H9 (cell line): ENCODE measurements at regions not wholly inside any gene's neighbourhood (a gene's known extent, or its start where the extent isn't known, plus 50 kb on each side); places are given as distances from the start of the nearest gene placed in this dataset.
"Not testable (repeated sequence)": the region's sequence is repeated elsewhere in the genome, so short reads cannot be mapped to it uniquely, and the experiment has no call there.

ENCODE experiments used
- DNase-seq: peaks from one replicate; pipeline ENCODE4 v3.0.0-alpha.2; 2017
- H2AFZ ChIP-seq: one replicate; pipeline ENCODE4 v1.6.1; 2013; ENCODE audit warnings: mild to moderate bottlenecking, low read length, control low read depth, moderate library complexity
- H2AK5ac ChIP-seq: 2 replicates; pipeline ENCODE4 v1.6.1; 2013; ENCODE audit warnings: low read length, control low read depth, mixed read lengths; ENCODE audit not compliant: insufficient read length
- H2BK120ac ChIP-seq: one replicate; pipeline ENCODE4 v1.6.1; 2013; ENCODE audit warnings: low read depth, mild to moderate bottlenecking, low read length, control low read depth, inconsistent platforms; ENCODE audit not compliant: poor library complexity, severe bottlenecking
- H2BK12ac ChIP-seq: 2 replicates; pipeline ENCODE4 v1.6.1; 2013; ENCODE audit warnings: low read length, control low read depth, mixed read lengths, low read depth; ENCODE audit not compliant: insufficient read length
- H2BK15ac ChIP-seq: 2 replicates; pipeline ENCODE4 v1.6.1; 2013; ENCODE audit warnings: low read depth, low read length, control low read depth
- H2BK20ac ChIP-seq: one replicate; pipeline ENCODE4 v1.6.1; 2013; ENCODE audit warnings: low read depth, mild to moderate bottlenecking, low read length, control low read depth, inconsistent platforms; ENCODE audit not compliant: poor library complexity, severe bottlenecking
- H2BK5ac ChIP-seq: 2 replicates; pipeline ENCODE4 v1.6.1; 2013; ENCODE audit warnings: low read length, control low read depth, mixed read lengths; ENCODE audit not compliant: insufficient read length
- H3K14ac ChIP-seq: 2 replicates; pipeline ENCODE4 v1.6.1; 2013; ENCODE audit warnings: low read length, control low read depth; ENCODE audit not compliant: insufficient read depth
- H3K18ac ChIP-seq: 2 replicates; pipeline ENCODE4 v1.6.1; 2013; ENCODE audit warnings: low read depth, mild to moderate bottlenecking, mixed read lengths, low read length, control low read depth; ENCODE audit not compliant: insufficient read length
- H3K23ac ChIP-seq: 2 replicates; pipeline ENCODE4 v1.6.1; 2013; ENCODE audit warnings: low read length, control low read depth, mixed read lengths, low read depth; ENCODE audit not compliant: insufficient read length
- H3K23me2 ChIP-seq: 2 replicates; pipeline ENCODE4 v1.6.1; 2013; ENCODE audit warnings: low read depth, mild to moderate bottlenecking, mixed read lengths, low read length, control low read depth; ENCODE audit not compliant: insufficient read length, poor library complexity, severe bottlenecking
- H3K27ac ChIP-seq: 2 replicates; pipeline ENCODE4 v1.5.1; 2013; ENCODE audit warnings: low read length, control low read depth, mixed read lengths, low read depth; ENCODE audit not compliant: insufficient read length
- H3K27me3 ChIP-seq: 2 replicates; pipeline ENCODE4 v1.6.1; 2013; ENCODE audit warnings: low read length, control low read depth, inconsistent platforms; ENCODE audit not compliant: insufficient read depth
- H3K4ac ChIP-seq: 2 replicates; pipeline ENCODE4 v1.6.1; 2013; ENCODE audit warnings: low read depth, mild to moderate bottlenecking, control low read depth, inconsistent platforms, low read length, moderate library complexity
- H3K4me1 ChIP-seq: 2 replicates; pipeline ENCODE4 v1.6.1; 2013; ENCODE audit warnings: low read length, control low read depth, inconsistent platforms; ENCODE audit not compliant: insufficient read depth
- H3K4me2 ChIP-seq: 2 replicates; pipeline ENCODE4 v1.6.1; 2013; ENCODE audit warnings: low read length, control low read depth, mixed read lengths; ENCODE audit not compliant: insufficient read length, insufficient read depth
- H3K56ac ChIP-seq: 2 replicates; pipeline ENCODE4 v1.6.1; 2013; ENCODE audit warnings: low read depth, mild to moderate bottlenecking, mixed read lengths, low read length, control low read depth; ENCODE audit not compliant: insufficient read length
- H3K79me1 ChIP-seq: 2 replicates; pipeline ENCODE4 v1.6.1; 2013; ENCODE audit warnings: low read depth, mild to moderate bottlenecking, moderate library complexity, low read length, control low read depth, inconsistent platforms; ENCODE audit not compliant: insufficient read depth, poor library complexity, severe bottlenecking
- H3K79me2 ChIP-seq: 2 replicates; pipeline ENCODE4 v1.6.1; 2013; ENCODE audit warnings: low read length, control low read depth, inconsistent platforms; ENCODE audit not compliant: insufficient read depth
- H3K9ac ChIP-seq: 2 replicates; pipeline ENCODE4 v1.6.1; 2013; ENCODE audit warnings: low read length, control low read depth, mixed read lengths; ENCODE audit not compliant: insufficient read length; ENCODE audit errors: extremely low read depth
- H3K9me3 ChIP-seq: one replicate; pipeline ENCODE4 v1.6.1; 2013; ENCODE audit warnings: low read depth, low read length, inconsistent platforms; ENCODE audit not compliant: control insufficient read depth
- H3T11ph ChIP-seq: one replicate; pipeline ENCODE4 v1.6.1; 2013; ENCODE audit warnings: mild to moderate bottlenecking, low read length, control low read depth, inconsistent platforms
- H4K20me1 ChIP-seq: one replicate; pipeline ENCODE4 v1.6.1; 2013; ENCODE audit not compliant: control insufficient read depth, insufficient read length, insufficient read depth
- H4K5ac ChIP-seq: 2 replicates; pipeline ENCODE4 v1.6.1; 2013; ENCODE audit warnings: low read depth, mild to moderate bottlenecking, mixed read lengths, low read length, control low read depth; ENCODE audit not compliant: insufficient read length
- H4K8ac ChIP-seq: replicated peaks from 2 replicates; pipeline ENCODE4 v1.6.1; 2013; ENCODE audit warnings: low read length, control low read depth, mixed read lengths, low read depth; ENCODE audit not compliant: insufficient read length
- H4K91ac ChIP-seq: 2 replicates; pipeline ENCODE4 v1.6.1; 2013; ENCODE audit warnings: low read depth, mild to moderate bottlenecking, moderate library complexity, mixed read lengths, low read length, control low read depth; ENCODE audit not compliant: insufficient read length
- H3K27ac Mint-ChIP-seq, 3 experiments: 2 replicates in 2 of 3; 3 replicates in 1 of 3; pipeline ENCODE4 v1.8.0; 2020 to 2021; ENCODE audit warnings: mixed read lengths in 3 of 3, mild to moderate bottlenecking in 1 of 3, moderate library complexity in 1 of 3
- H3K27me3 Mint-ChIP-seq: 2 replicates; pipeline ENCODE4 v1.8.0; 2021; ENCODE audit warnings: low read depth, mild to moderate bottlenecking, moderate library complexity, mixed read lengths
- H3K36me3 Mint-ChIP-seq, 3 experiments: 2 replicates in 2 of 3; 3 replicates in 1 of 3; pipeline ENCODE4 v1.8.0; 2020 to 2021; ENCODE audit warnings: low read depth in 3 of 3, mixed read lengths in 3 of 3; ENCODE audit not compliant: insufficient read depth in 1 of 3
- H3K4me1 Mint-ChIP-seq, 2 experiments: 2 replicates each; pipeline ENCODE4 v1.8.0; 2020; ENCODE audit warnings: mixed read lengths in 2 of 2
- H3K4me3 Mint-ChIP-seq, 2 experiments: 2 replicates in 1 of 2; 3 replicates in 1 of 2; pipeline ENCODE4 v1.8.0; 2020 to 2021; ENCODE audit warnings: mild to moderate bottlenecking in 2 of 2, mixed read lengths in 2 of 2, moderate library complexity in 1 of 2
- H3K9me3 Mint-ChIP-seq, 2 experiments: 2 replicates in 1 of 2; 3 replicates in 1 of 2; pipeline ENCODE4 v1.8.0; 2020; ENCODE audit warnings: mild to moderate bottlenecking in 2 of 2, mixed read lengths in 2 of 2, moderate library complexity in 1 of 2
- WGBS: extraction: QIAGEN DNeasy Blood & Tissue Kit; methylation state at CpG from one replicate; pipeline ENCODE4 v1.1.7; 2013; ENCODE audit warnings: missing lambda C conversion rate, low lambda C conversion rate, mixed read lengths; ENCODE audit not compliant: insufficient read length; ENCODE audit errors: extremely low coverage; 5-methylcytosine and 5-hydroxymethylcytosine counted together
- TF ChIP-seq, protein P1 (sequence below): fragments of 200-600 bp; sonication (generic); conservative IDR thresholded peaks from 3 replicates; pipeline ENCODE4 v1.8.0; 2021; ENCODE audit warnings: antibody characterized with exemption, mild to moderate bottlenecking

DNA sequence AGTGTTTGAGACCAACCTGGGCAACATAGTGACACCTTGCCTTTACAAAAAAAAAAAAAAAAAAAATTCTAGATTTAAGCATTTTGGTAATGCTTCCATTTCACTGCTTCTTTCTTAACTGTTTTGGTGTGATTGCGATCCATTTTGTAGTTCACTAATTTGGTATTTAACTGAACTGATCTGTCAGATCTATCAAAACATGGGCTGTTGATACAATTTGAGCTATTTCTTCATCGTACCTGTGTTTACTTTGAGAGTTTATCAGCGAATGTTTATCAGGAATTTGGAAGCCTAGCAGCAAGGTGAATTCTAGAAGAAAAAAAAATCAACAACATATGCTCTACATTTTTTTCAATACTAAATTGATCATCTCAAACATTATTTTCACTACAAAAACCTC lies 864.9 kb upstream of the WWC1 start:
- no peak overlapping the region for H2BK12ac ChIP-seq
- H3K4ac ChIP-seq: no peak overlapping the region
- no peak overlapping the region for H4K8ac ChIP-seq
- H2BK15ac ChIP-seq: no peak overlapping the region
- H4K91ac ChIP-seq: no peak overlapping the region
- H3K23me2 ChIP-seq: no peaks in the 10 kb centered on the region
- H3K79me1 ChIP-seq: no peaks in the 10 kb centered on the region
- WGBS: no CpG with 5 or more reads among the region's 3 CpGs
- no peak overlapping the region for H3K27ac ChIP-seq
- H3T11ph ChIP-seq: no peak overlapping the region
- TF ChIP-seq, protein P1, sequence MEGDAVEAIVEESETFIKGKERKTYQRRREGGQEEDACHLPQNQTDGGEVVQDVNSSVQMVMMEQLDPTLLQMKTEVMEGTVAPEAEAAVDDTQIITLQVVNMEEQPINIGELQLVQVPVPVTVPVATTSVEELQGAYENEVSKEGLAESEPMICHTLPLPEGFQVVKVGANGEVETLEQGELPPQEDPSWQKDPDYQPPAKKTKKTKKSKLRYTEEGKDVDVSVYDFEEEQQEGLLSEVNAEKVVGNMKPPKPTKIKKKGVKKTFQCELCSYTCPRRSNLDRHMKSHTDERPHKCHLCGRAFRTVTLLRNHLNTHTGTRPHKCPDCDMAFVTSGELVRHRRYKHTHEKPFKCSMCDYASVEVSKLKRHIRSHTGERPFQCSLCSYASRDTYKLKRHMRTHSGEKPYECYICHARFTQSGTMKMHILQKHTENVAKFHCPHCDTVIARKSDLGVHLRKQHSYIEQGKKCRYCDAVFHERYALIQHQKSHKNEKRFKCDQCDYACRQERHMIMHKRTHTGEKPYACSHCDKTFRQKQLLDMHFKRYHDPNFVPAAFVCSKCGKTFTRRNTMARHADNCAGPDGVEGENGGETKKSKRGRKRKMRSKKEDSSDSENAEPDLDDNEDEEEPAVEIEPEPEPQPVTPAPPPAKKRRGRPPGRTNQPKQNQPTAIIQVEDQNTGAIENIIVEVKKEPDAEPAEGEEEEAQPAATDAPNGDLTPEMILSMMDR: no peak
- no peak overlapping the region for H3K14ac ChIP-seq
- H2BK5ac ChIP-seq: no peak overlapping the region
- H3K27me3 ChIP-seq: no peaks in the 10 kb centered on the region
- no peak overlapping the region for H2BK20ac ChIP-seq
- no peaks in the 10 kb centered on the region for H3K27me3 Mint-ChIP-seq
- no peak for DNase-seq
- H2AFZ ChIP-seq: no peak overlapping the region
- H3K4me2 ChIP-seq: no peak overlapping the region
- H3K4me3 Mint-ChIP-seq: no peak overlapping the region
- no peaks in the 10 kb centered on the region for H3K9me3 Mint-ChIP-seq
- no peak overlapping the region for H3K18ac ChIP-seq
- H3K9ac ChIP-seq: no peak overlapping the region
- no peak overlapping the region for H2AK5ac ChIP-seq
- H2BK120ac ChIP-seq: no peak overlapping the region
- no peaks in the 10 kb centered on the region for H3K36me3 Mint-ChIP-seq
- H3K4me1 Mint-ChIP-seq: peaks cover 4 to 6% of the 10 kb centered on the region in 2 experiments
- no peak overlapping the region for H3K27ac Mint-ChIP-seq
- no peak overlapping the region for H4K5ac ChIP-seq
- peaks cover 2% of the 10 kb centered on the region; the same call in 1 of the 2 replicates for H3K4me1 ChIP-seq
- no peak overlapping the region for H3K56ac ChIP-seq
- no peak overlapping the region for H3K23ac ChIP-seq
- no peaks in the 10 kb centered on the region for H4K20me1 ChIP-seq
- H3K9me3 ChIP-seq: no peaks in the 10 kb centered on the region
- H3K79me2 ChIP-seq: no peaks in the 10 kb centered on the region

DNA sequence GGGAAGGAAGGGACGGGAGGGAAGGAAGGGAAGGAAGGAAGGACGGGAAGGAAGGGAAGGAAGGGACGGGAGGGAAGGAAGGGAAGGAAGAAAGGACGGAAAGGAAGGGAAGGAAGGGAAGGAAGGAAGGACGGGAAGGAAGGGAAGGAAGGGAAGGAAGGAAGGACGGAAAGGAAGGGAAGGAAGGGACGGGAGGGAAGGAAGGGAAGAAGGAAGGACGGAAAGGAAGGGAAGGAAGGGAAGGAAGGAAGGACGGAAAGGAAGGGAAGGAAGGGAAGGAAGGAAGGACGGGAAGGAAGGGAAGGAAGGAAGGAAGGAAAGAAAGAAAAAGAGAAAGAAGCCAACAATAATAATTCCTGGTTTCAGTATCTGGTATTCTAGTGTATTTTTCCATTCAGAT lies 863.8 kb upstream of the WWC1 start:
- H4K5ac ChIP-seq, H3K4ac ChIP-seq, H3K56ac ChIP-seq, H3K4me1 Mint-ChIP-seq, H3K79me1 ChIP-seq, H3K18ac ChIP-seq, H2BK12ac ChIP-seq, H3K4me1 ChIP-seq, H3K4me3 Mint-ChIP-seq, H4K91ac ChIP-seq, H3K36me3 Mint-ChIP-seq, H3K14ac ChIP-seq, H2BK120ac ChIP-seq, H3K79me2 ChIP-seq, H2BK20ac ChIP-seq, H3K27me3 Mint-ChIP-seq, H3K9me3 Mint-ChIP-seq, H3K4me2 ChIP-seq, H3K23me2 ChIP-seq, H3K9me3 ChIP-seq, H3K27ac ChIP-seq, H2AK5ac ChIP-seq, DNase-seq, H3K27me3 ChIP-seq, H3T11ph ChIP-seq, H2BK5ac ChIP-seq, H3K9ac ChIP-seq, H3K23ac ChIP-seq, H3K27ac Mint-ChIP-seq, H4K20me1 ChIP-seq, H2BK15ac ChIP-seq, H2AFZ ChIP-seq, H4K8ac ChIP-seq: not testable (repeated sequence)
- 100% methylated on average over 5 of the region's 10 CpGs for WGBS
